ENCODE measurements at regions not wholly inside any gene's neighbourhood (a gene's known extent, or its start where the extent isn't known, plus 50 kb on each side); places are given as distances from the start of the nearest gene placed in this dataset.

DNA sequence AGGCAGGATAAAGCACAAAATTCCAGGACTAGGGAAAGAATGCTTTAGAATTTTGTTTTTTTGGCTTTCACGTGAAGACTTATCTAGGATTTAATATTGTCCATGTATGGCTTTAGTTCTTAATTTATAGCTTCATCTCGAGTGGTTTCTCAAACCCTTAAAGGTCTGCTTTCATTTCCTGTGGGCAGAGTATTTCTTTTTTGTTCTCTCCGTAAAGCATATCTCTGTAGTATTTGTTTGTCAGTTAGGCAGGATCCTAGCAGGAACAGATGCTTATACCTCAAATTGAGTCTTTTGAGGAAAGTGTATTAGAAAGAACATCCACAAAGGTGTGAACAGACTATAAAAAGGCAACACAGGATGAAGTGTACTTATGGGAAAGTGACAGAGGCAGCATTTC is 697.1 kb upstream of the SEL1L start:
- TF ChIP-seq TAF1 (IDR thresholded peaks at IDR 0.05; ENCODE audit: low read depth, low read length) (no peak), POLR2A (IDR thresholded peaks at IDR 0.05; ENCODE audit: low read depth, low read length) (no peak), SPI1 (IDR thresholded peaks at IDR 0.05; ENCODE audit: low read depth, low read length) (no peak)

Measured in GM12891 (cell line).